HEK293T (cell line): ENCODE measurements at regions not wholly inside any gene's neighbourhood (a gene's known extent, or its start where the extent isn't known, plus 50 kb on each side); places are given as distances from the start of the nearest gene placed in this dataset.

ENCODE experiments used
- CTCF ChIA-PET: fragments of 350-600 bp; formaldehyde crosslinking; extraction: SDS; loops from one replicate; lab custom pipeline; 2021; ENCODE audit warnings: antibody characterized with exemption, inconsistent platforms; lab: Yijun Ruan, JAX
- POLR2A ChIA-PET: fragments of 350-600 bp; formaldehyde crosslinking; extraction: SDS; loops from one replicate; lab custom pipeline; 2020; ENCODE audit warnings: antibody characterized with exemption, inconsistent platforms; lab: Yijun Ruan, JAX
- DNase-seq: peaks from one replicate; pipeline ENCODE4 v3.0.0; 2012; ENCODE audit warnings: mixed read lengths; ENCODE audit errors: extremely low spot score
- ARNT ChIP-seq: fragments of 450-650 bp; IDR thresholded peaks from 2 replicates; pipeline ENCODE4 v1.6.1; 2017; ENCODE audit warnings: mild to moderate bottlenecking
- BHLHE40 ChIP-seq: fragments of 450-650 bp; IDR thresholded peaks from 2 replicates; pipeline ENCODE4 v1.6.1; 2016; ENCODE audit warnings: mild to moderate bottlenecking, moderate library complexity, borderline replicate concordance
- CTBP1 ChIP-seq: fragments of 450-650 bp; IDR thresholded peaks from 2 replicates; pipeline ENCODE4 v1.6.1; 2016; ENCODE audit warnings: borderline replicate concordance
- ELF4 ChIP-seq: fragments of 450-650 bp; IDR thresholded peaks from 2 replicates; pipeline ENCODE4 v1.6.1; 2017; ENCODE audit warnings: antibody characterized with exemption
- FOXA1 ChIP-seq: fragments of 450-650 bp; IDR thresholded peaks from 2 replicates; pipeline ENCODE4 v1.6.1; 2016; ENCODE audit warnings: mild to moderate bottlenecking
- FOXK2 ChIP-seq: fragments of 450-650 bp; IDR thresholded peaks from 2 replicates; pipeline ENCODE4 v1.6.1; 2016; ENCODE audit warnings: mild to moderate bottlenecking
- FOXM1 ChIP-seq: fragments of 450-650 bp; IDR thresholded peaks from 2 replicates; pipeline ENCODE4 v1.6.1; 2017; ENCODE audit warnings: mild to moderate bottlenecking, borderline replicate concordance
- HDGF ChIP-seq: fragments of 450-650 bp; IDR thresholded peaks from 2 replicates; pipeline ENCODE4 v1.6.1; 2017; ENCODE audit warnings: antibody characterized with exemption, borderline replicate concordance
- L3MBTL2 ChIP-seq: fragments of 450-650 bp; conservative IDR thresholded peaks from 2 replicates; pipeline ENCODE4 v1.6.1; 2016; ENCODE audit warnings: mild to moderate bottlenecking
- LEF1 ChIP-seq: fragments of 450-650 bp; IDR thresholded peaks from 2 replicates; pipeline ENCODE4 v1.6.1; 2017; ENCODE audit warnings: mild to moderate bottlenecking, borderline replicate concordance
- NFRKB ChIP-seq: fragments of 450-650 bp; IDR thresholded peaks from 2 replicates; pipeline ENCODE4 v1.6.1; 2016; ENCODE audit warnings: mild to moderate bottlenecking, moderate library complexity
- SP1 ChIP-seq: fragments of 450-650 bp; IDR thresholded peaks from 2 replicates; pipeline ENCODE4 v1.6.1; 2017
- SUZ12 ChIP-seq: fragments of 450-650 bp; IDR thresholded peaks from 2 replicates; pipeline ENCODE4 v1.6.1; 2016; ENCODE audit warnings: mild to moderate bottlenecking
- TARDBP ChIP-seq: fragments of 450-650 bp; IDR thresholded peaks from 2 replicates; pipeline ENCODE4 v1.6.1; 2016
- ZNF384 ChIP-seq: fragments of 450-650 bp; IDR thresholded peaks from 2 replicates; pipeline ENCODE4 v1.6.1; 2016
- TF ChIP-seq, protein P1 (sequence below): fragments of 450-650 bp; IDR thresholded peaks from 2 replicates; pipeline ENCODE4 v1.6.1; 2016

DNA sequence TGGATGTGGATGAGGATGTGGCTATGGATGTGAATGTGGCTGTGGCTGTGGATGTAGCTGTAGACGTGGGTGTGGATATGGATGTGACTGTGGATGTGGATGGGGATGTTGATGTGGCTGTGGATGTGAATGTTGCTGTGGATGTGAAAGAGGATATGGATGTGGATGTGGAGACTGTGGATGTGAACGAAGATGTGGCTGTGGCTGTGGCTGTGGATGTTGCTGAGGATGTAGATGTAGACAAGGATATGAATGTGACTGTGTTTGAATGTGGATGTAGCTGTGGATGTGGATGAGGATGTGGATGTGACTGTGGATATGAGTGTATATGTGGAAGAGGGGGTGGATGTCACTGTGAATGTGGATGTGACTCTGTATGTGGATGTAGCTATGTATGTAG, 884.6 kb upstream of the CHAC2 start:
- no peak for TF ChIP-seq LEF1
- no peak for TF ChIP-seq SP1
- no peak for TF ChIP-seq BHLHE40
- TF ChIP-seq, protein P1, sequence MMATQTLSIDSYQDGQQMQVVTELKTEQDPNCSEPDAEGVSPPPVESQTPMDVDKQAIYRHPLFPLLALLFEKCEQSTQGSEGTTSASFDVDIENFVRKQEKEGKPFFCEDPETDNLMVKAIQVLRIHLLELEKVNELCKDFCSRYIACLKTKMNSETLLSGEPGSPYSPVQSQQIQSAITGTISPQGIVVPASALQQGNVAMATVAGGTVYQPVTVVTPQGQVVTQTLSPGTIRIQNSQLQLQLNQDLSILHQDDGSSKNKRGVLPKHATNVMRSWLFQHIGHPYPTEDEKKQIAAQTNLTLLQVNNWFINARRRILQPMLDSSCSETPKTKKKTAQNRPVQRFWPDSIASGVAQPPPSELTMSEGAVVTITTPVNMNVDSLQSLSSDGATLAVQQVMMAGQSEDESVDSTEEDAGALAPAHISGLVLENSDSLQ = no peak
- no peak for TF ChIP-seq L3MBTL2
- no peak for TF ChIP-seq TARDBP
- no peak for TF ChIP-seq CTBP1
- TF ChIP-seq FOXA1 = no peak
- no peak for TF ChIP-seq SUZ12
- no peak for TF ChIP-seq FOXM1
- TF ChIP-seq ELF4 = no peak
- TF ChIP-seq HDGF = no peak
- TF ChIP-seq ARNT = no peak
- TF ChIP-seq NFRKB = no peak
- no peak for TF ChIP-seq ZNF384
- no peak for TF ChIP-seq FOXK2
- CTCF ChIA-PET = no interaction called here
- DNase-seq = no peak
- POLR2A ChIA-PET = no interaction called here

DNA sequence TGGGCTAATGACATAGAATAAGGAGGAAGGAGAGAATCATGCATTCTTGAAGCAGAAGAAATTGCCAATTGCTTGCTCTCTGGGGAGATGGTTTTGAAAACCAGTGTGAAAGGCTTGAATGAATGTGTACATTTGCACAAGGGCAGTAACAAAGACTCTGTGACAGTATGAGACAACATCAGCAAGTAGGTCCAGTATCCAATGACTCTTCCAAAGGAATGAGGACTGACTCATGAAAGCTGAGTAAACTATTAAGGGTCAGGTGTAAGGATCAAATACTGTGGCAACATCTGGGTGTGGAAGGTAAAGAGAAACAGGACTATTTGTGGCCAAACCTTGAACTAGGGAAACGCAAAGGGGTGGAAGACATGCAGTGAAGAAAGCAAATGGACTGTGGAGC, 886.0 kb upstream of the CHAC2 start:
- TF ChIP-seq L3MBTL2 = no peak
- TF ChIP-seq FOXA1 = no peak
- no peak for TF ChIP-seq NFRKB
- no peak for TF ChIP-seq SP1
- TF ChIP-seq TARDBP = no peak
- no peak for TF ChIP-seq HDGF
- no peak for TF ChIP-seq ZNF384
- TF ChIP-seq, protein P1 = no peak
- TF ChIP-seq FOXK2 = no peak
- TF ChIP-seq SUZ12 = no peak
- no peak for TF ChIP-seq CTBP1
- ChIA-PET POLR2A (no interaction called here), CTCF (no interaction called here)
- no peak for DNase-seq

DNA sequence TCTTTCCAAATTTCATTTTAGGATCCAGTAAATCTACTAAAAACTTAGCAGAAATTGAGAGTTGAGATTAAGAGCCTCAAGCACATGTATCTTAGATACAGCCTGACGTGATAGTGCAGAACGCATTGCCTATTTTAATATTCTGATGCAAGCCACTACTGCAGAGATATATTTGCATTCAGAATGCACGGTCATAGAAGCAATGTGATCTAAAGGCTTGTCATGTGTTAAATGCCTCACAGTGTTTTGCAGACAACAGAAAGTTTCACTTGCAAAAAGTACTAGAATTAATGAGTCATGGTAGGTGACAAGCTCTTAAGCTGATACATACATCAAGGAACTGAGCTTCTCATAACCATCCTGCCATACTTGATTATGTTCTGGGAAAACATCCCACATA, 886.7 kb upstream of the CHAC2 start:
- TF ChIP-seq FOXA1 = no peak
- TF ChIP-seq, protein P1 = no peak
- no peak for TF ChIP-seq TARDBP
- no peak for TF ChIP-seq ZNF384
- no peak for TF ChIP-seq FOXK2
- no peak for TF ChIP-seq ELF4
- TF ChIP-seq ARNT = no peak
- TF ChIP-seq HDGF = no peak
- no peak for TF ChIP-seq SP1
- no peak for TF ChIP-seq NFRKB
- no peak for TF ChIP-seq BHLHE40
- no peak for TF ChIP-seq SUZ12
- TF ChIP-seq FOXM1 = no peak
- ChIA-PET POLR2A (no interaction called here), CTCF (no interaction called here)
- no peak for DNase-seq

DNA sequence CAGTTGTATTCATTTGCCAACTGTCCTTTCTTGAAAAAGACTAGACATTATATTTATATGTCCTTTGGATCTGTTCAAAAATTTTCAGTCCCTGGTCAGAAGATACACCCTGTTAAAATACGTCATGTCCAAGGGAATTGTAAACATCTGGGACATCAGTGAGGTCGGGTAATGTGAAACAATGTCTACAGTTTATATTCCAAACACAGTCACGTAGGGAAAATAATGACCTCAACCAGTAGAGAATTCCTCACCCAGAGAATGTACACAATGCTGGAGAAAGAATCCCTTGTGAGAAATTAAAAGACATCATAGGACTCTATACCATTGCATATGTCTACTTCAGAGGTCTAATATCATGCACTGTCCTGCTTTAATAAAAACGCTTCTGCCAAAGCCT, 888.0 kb upstream of the CHAC2 start:
- ChIA-PET POLR2A (no interaction called here), CTCF (no interaction called here)
- TF ChIP-seq HDGF (no peak), SP1 (no peak), ARNT (no peak), TARDBP (no peak), NFRKB (no peak), ELF4 (no peak)
- TF ChIP-seq, protein P1 = no peak
- no peak for DNase-seq

DNA sequence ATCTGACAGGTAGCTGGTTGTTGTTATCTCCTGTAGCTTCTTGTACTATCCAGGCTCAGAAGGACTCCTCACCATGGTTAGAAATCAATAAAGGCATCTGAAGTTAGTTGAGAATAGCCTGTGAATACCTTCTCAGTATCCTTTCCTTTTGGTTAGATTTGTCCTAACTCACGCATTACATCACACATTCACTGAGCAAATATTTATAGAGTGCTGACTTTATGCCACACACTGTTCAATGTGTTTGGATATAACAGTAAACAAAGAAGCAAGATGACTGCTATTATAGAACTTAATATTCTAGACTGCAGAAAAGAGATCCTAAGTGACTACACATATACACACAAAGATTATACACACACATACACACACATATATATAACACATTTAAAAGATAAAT, 889.9 kb upstream of the CHAC2 start:
- CTCF ChIA-PET = no interaction called here
- TF ChIP-seq BHLHE40 = no peak
- no peak for TF ChIP-seq SP1
- TF ChIP-seq, protein P1 = no peak
- TF ChIP-seq ZNF384 = no peak
- no peak for DNase-seq
- POLR2A ChIA-PET = no interaction called here

DNA sequence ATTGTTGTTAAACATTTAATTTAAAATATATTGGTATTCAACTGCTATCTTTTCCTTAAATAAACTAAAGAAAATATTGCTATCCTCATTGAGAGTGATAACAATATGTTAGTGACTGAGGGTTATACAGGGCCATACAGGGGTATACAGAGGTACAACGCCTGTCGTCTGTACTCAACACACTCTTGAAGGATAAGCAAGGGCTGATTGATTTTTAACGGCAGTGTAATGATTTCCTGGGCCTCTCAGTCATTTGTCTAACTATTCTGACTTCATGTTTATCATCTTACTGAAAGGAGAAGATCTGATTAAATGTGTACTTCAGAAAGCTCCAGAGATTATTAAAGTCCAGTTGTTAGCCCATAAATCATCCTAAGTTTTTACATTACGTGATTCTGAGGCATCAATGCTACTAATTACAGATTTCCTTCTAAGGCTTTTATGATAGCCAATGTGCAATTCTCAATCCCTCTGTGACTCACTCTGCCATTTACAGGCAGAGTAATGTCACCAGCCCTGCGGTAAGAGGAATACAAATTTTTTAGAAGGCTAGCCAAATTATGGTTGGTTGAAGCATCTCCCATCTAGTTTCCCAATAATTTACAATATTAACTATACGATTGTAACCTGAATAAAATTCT, 893.0 kb upstream of the CHAC2 start:
- DNase-seq = no peak
- no peak for TF ChIP-seq ARNT
- TF ChIP-seq FOXK2 = no peak
- TF ChIP-seq ZNF384 = no peak
- TF ChIP-seq BHLHE40 = no peak
- TF ChIP-seq NFRKB = no peak
- ChIA-PET CTCF (no interaction called here), POLR2A (no interaction called here)
